ENCODE measurements at regions not wholly inside any gene's neighbourhood (a gene's known extent, or its start where the extent isn't known, plus 50 kb on each side); places are given as distances from the start of the nearest gene placed in this dataset.

- no peak for DNase-seq (ENCODE audit: low read depth in 3 of 3)
These were observed 179.4 kb downstream of the IRS1 start for GRCh38 chr2:226620176-226620575.

GRCh38 chr2:226619707-226620106 is 179.9 kb downstream of the IRS1 start:
- DNase-seq (ENCODE audit: low read depth in 3 of 3), result no peak

- no peak for DNase-seq (ENCODE audit: low read depth in 3 of 3)
These were observed 180.6 kb downstream of the IRS1 start for GRCh38 chr2:226618875-226619605.

- no peak for DNase-seq (ENCODE audit: low read depth in 3 of 3)
These were observed 181.1 kb downstream of the IRS1 start for GRCh38 chr2:226618544-226618874.

- DNase-seq (ENCODE audit: low read depth in 3 of 3), result no peak
These were observed 183.7 kb downstream of the IRS1 start for GRCh38 chr2:226615891-226616290.

GRCh38 chr2:226611944-226612318 is 187.7 kb downstream of the IRS1 start:
- DNase-seq (ENCODE audit: low read depth in 3 of 3), result no peak

GRCh38 chr2:226611196-226611943 is 188.2 kb downstream of the IRS1 start:
- no peak for DNase-seq (ENCODE audit: low read depth in 3 of 3)

GRCh38 chr2:226609366-226609765 is 190.3 kb downstream of the IRS1 start:
- DNase-seq (ENCODE audit: low read depth in 3 of 3), result no peak

- DNase-seq (ENCODE audit: low read depth in 3 of 3), result no peak
These were observed 191.2 kb downstream of the IRS1 start for GRCh38 chr2:226608451-226608850.

GRCh38 chr2:226607379-226607778 is 192.2 kb downstream of the IRS1 start:
- no peak for DNase-seq (ENCODE audit: low read depth in 3 of 3)

- DNase-seq (ENCODE audit: low read depth in 3 of 3), result no peak
These were observed 194.0 kb downstream of the IRS1 start for GRCh38 chr2:226605642-226606041.

- DNase-seq (ENCODE audit: low read depth in 3 of 3), result no peak
These were observed 196.0 kb downstream of the IRS1 start for GRCh38 chr2:226603606-226604005.

GRCh38 chr2:226601881-226602662 is 197.5 kb downstream of the IRS1 start:
- no peak for DNase-seq (ENCODE audit: low read depth in 3 of 3)

- no peak for DNase-seq (ENCODE audit: low read depth in 3 of 3)
These were observed 198.8 kb downstream of the IRS1 start for GRCh38 chr2:226600802-226601201.

GRCh38 chr2:226600184-226600583 is 199.4 kb downstream of the IRS1 start:
- no peak for DNase-seq (ENCODE audit: low read depth in 3 of 3)

- no peak for DNase-seq (ENCODE audit: low read depth in 3 of 3)
These were observed 210.6 kb downstream of the IRS1 start for GRCh38 chr2:226589043-226589442.

- DNase-seq (ENCODE audit: low read depth in 3 of 3), result no peak
These were observed 214.5 kb downstream of the IRS1 start for GRCh38 chr2:226585130-226585561.

- no peak for DNase-seq (ENCODE audit: low read depth in 3 of 3)
These were observed 215.0 kb downstream of the IRS1 start for GRCh38 chr2:226584518-226585055.

GRCh38 chr2:226583715-226584114 is 215.9 kb downstream of the IRS1 start:
- no peak for DNase-seq (ENCODE audit: low read depth in 3 of 3)

- DNase-seq (ENCODE audit: low read depth in 3 of 3), result no peak
These were observed 218.0 kb downstream of the IRS1 start for GRCh38 chr2:226581661-226582060.

- DNase-seq (ENCODE audit: low read depth in 3 of 3), result no peak
These were observed 218.6 kb downstream of the IRS1 start for GRCh38 chr2:226581004-226581403.

GRCh38 chr2:226580403-226580802 is 219.2 kb downstream of the IRS1 start:
- no peak for DNase-seq (ENCODE audit: low read depth in 3 of 3)

Measured in stimulated activated CD4-positive, alpha-beta T cell treated with anti-CD3 and anti-CD28 coated beads, TNF-alpha, amount 100 ng/mL, for 24 hours (primary cell).